ENCODE measurements at regions not wholly inside any gene's neighbourhood (a gene's known extent, or its start where the extent isn't known, plus 50 kb on each side); places are given as distances from the start of the nearest gene placed in this dataset.
"Not testable (repeated sequence)": the region's sequence is repeated elsewhere in the genome, so short reads cannot be mapped to it uniquely, and the experiment has no call there.

DNA sequence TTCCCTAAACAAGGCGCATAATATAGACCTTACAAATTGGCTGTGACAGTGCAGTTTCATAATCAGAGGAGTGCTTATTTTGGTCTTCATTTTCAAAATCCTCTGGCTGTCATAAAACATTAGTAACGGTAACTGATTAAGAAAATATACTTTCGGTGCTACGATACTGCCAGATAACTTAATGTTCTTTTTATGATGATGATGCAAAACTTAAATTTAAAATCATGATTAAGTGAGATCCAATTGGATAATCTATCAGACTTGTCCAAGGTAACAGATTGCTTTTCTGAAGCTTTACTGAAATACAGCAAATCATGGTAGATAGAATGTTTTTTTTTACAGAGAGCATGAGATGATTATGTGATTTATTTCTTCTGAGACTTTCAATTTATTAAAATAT lies 364.2 kb upstream of the CNTN3 start:
- no peak for DNase-seq
- no peaks in the 10 kb centered on the region for H3K9me3 ChIP-seq
- no peaks in the 10 kb centered on the region for H3K36me3 ChIP-seq
- no peak overlapping the region for H3K4me3 ChIP-seq
- no peaks in the 10 kb centered on the region for H3K27me3 ChIP-seq

DNA sequence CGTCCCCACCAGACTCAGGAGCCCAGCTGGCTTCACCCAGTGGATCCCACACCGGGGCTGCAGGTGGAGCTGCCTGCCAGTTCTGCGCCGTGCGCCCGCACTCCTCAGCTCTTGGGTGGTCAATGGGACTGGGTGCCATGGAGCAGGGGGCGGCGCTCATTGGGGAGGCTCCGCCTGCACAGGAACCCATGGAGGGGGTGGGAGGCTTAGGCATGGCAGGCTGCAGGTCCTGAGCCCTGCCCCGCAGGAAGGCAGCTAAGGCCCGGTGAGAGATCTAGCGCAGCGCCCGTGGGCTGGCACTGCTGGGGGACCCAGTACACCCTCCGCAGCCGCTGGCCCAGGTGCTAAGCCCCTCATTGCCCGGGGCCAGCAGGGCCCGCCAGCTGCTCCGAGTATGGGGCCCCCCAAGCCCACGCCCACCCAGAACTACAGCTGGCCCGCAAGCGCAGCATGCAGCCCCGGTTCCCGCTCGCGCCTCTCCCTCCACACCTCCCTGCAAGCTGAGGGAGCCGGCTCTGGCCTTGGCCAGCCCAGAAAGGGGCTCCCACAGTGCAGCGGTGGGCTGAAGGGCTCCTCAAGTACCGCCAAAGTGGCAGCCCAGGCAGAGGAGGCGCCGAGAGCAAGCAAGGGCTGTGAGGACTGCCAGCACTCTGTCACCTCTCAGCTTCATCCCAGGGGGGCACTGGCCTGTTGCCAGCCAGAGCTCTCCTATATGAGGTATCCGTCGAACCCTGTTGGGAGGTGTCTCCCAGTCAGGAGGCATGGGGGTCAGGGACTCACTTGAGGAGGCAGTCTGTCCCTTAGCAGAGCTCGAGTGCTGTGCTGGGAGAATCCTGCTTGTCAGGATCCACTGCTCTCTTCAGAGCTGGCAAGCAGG lies 370.8 kb upstream of the CNTN3 start:
- not testable (repeated sequence) for DNase-seq, H3K27me3 ChIP-seq, H3K36me3 ChIP-seq, H3K4me3 ChIP-seq, H3K9me3 ChIP-seq

DNA sequence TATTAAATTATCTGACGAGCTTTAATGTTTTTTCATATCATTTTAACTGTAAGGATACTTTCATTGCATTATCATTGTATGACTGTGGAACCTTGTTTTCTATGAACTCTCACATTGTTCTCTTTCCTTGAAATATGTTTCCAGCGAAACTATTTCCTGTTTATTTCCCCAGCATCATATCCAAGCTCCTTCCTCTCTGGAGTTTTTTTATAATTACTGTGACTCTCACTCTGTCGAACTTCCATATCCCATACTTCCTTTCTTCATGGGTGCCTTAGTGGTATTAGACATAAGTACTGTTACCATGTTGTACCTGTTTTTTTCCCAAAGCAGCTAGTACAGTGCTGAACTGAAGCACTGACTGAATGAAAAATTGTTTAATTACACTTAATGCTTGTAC lies 373.6 kb upstream of the CNTN3 start:
- DNase-seq: no peak
- no peaks in the 10 kb centered on the region for H3K36me3 ChIP-seq
- no peaks in the 10 kb centered on the region for H3K27me3 ChIP-seq
- no peaks in the 10 kb centered on the region for H3K9me3 ChIP-seq
- no peak overlapping the region for H3K4me3 ChIP-seq

DNA sequence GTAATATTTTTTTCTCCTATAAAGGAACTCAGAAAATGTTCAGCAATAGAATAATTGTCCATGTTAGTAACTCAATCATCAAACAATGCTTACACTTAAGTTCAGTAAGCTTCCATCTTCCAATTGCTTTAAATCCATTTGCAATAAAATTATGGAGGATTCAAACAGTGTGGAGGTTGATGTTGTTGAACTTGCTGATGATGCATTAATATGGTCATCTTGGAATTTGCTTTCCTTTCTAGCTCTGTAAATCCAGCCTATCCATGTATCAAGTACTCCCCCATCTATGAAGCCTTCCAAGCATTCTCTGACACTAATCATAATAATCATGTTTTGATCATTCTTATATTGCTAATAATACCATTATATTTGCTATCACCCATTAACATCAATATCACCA lies 378.4 kb upstream of the CNTN3 start:
- Histone ChIP-seq H3K4me3 (no peak overlapping the region), H3K27me3 (no peaks in the 10 kb centered on the region), H3K36me3 (no peaks in the 10 kb centered on the region), H3K9me3 (no peaks in the 10 kb centered on the region)
- no peak for DNase-seq

DNA sequence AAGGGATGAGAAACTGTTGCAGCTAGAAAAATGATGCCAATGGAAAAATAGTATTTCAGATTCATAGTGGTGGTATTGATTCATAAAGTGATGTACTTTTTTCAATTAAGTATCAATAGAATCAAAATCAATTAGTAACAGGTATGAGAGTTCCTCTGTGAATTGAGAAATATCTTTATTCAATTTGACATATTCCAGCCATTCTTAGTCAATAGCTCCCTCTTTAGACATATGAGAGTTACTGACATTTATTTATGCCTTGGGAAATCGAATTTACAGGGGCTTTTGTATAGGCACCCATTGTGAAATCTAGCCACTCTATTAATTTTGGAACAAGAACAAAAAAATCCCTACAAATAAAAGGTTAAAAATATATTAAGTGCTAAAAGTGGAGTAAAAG lies 386.9 kb upstream of the CNTN3 start:
- H3K9me3 ChIP-seq: no peaks in the 10 kb centered on the region
- DNase-seq: no peak
- no peaks in the 10 kb centered on the region for H3K27me3 ChIP-seq
- no peak overlapping the region for H3K4me3 ChIP-seq
- no peaks in the 10 kb centered on the region for H3K36me3 ChIP-seq

DNA sequence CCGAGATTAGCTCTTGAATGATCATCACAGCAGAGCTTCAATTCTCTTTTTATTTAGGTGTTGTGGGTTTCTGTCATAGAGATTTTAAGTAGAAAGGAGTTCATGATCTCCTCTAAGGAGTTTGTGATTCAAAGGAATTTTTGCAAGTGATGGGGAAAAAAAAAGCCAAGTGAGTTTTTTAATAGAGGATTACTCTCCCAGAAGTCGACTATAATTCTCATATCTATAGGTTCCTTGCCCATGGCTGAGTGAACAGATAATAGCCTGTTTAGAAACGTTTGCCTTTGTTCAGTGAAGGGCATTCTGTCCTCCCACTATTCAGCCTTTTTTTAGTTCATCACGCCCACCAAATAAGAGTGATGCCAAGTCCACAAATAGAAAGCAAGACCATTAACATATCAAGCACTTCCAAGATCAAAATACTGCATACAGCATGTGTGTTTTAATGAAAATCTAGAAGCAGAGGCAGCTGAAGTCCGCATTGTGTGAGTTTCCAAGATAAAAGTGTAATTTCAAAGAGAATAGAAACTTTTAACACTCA lies 398.4 kb upstream of the CNTN3 start:
- H3K9me3 ChIP-seq: no peaks in the 10 kb centered on the region
- no peaks in the 10 kb centered on the region for H3K27me3 ChIP-seq
- no peaks in the 10 kb centered on the region for H3K36me3 ChIP-seq
- DNase-seq: no peak
- no peak overlapping the region for H3K4me3 ChIP-seq

DNA sequence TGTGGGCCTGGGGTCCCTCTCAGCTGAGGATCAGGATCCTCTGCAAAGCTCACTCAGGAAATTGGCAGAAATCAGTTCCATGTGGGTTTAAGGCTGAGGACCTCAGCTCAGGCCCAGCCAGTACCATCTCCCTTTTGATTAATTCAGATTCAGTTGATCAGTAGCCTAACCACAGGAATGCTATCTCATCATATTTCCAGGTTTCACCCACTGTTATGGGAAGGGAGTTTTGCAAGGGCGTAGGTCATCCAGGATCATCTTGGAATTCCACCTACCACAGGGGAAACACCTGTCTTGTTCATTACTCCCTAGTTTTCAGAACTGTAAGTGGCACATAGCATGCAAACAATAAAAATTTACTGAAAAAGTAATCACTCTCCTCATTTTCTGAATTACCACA lies 399.5 kb upstream of the CNTN3 start:
- Histone ChIP-seq H3K36me3 (no peaks in the 10 kb centered on the region), H3K27me3 (no peaks in the 10 kb centered on the region), H3K9me3 (no peaks in the 10 kb centered on the region), H3K4me3 (no peak overlapping the region)
- no peak for DNase-seq

DNA sequence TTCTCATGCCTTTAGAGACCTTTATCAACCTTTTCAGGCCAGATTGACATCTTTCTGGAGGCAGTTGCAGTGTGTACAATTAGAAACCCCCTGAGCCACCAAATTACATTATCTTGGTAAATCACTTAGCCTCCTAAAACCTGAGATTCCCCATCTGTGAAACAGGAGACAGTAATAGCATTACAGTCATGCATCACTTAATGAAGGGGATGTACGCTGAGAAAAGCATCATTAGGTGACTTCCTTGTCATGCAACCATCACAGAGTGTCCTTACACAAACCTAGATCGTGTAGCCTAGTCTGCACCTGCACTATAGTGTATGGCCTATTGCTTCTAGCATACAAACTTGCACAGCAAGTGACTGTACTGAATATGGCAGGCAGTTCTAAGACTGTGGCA lies 400.8 kb upstream of the CNTN3 start:
- Histone ChIP-seq H3K36me3 (no peaks in the 10 kb centered on the region), H3K4me3 (no peak overlapping the region), H3K27me3 (no peaks in the 10 kb centered on the region), H3K9me3 (no peaks in the 10 kb centered on the region)
- DNase-seq: no peak

DNA sequence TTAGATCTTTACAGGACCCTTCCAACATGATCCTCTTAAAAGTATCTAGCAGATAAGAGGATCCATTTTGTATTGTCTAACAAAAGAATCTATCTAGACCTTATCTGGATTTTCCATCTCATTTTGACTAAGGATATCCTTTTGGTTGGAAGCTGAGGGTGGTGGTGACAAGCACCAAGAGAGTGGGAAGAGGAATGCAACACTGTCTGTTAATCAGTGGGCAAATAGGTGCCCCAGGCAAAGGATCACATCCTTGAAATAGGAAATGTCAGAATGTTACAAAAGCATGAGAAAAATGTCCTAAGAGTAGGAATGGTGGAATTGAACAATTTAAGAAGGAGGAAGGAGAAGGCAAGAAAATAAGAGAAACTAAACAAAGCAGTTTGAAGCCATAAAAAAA lies 420.7 kb upstream of the CNTN3 start:
- Histone ChIP-seq H3K9me3 (no peaks in the 10 kb centered on the region), H3K27me3 (no peaks in the 10 kb centered on the region), H3K36me3 (no peaks in the 10 kb centered on the region), H3K4me3 (no peak overlapping the region)
- no peak for DNase-seq

DNA sequence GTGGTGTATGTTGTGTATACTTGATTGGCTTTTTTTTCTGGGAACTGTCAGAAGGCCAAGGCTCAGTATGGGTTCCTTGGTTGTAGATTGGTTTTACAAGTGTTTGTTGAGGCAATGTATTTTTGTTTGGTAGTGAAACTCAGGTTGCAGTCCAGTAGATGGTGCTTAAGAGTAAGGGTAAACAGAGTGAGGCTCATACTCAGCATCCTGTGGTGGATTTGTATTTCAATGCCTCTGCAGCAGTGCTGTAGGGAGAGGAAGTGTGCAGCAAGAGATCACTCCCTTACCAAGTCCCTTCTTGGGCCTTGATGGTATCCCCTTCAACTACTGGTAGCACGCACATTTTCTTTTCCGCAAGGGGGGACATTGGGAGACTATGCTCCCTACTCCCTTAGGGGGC lies 428.5 kb upstream of the CNTN3 start:
- no peaks in the 10 kb centered on the region for H3K36me3 ChIP-seq
- no peaks in the 10 kb centered on the region for H3K27me3 ChIP-seq
- H3K9me3 ChIP-seq: no peaks in the 10 kb centered on the region
- no peak for DNase-seq
- H3K4me3 ChIP-seq: no peak overlapping the region

DNA sequence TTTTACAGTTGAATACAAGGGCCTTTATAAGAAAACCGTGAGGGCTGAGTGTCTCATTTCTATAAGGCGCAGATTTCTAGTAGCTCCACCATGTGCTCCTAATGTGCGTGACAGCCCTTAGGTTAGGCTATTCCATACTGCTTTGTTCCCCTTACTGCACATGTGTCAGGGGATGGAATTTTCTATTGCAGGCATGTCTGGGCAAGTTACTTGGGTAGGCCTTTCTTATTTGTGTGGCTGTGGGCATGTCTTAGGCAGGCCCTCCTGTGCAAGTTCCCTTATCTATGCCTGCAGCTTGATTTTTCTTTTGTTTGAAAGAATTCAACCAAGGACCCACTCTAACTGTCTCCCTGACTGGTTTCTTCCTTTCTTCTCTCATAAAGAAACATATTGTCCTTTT lies 434.2 kb upstream of the CNTN3 start:
- H3K4me3 ChIP-seq: no peak overlapping the region
- H3K36me3 ChIP-seq: no peaks in the 10 kb centered on the region
- no peak for DNase-seq
- no peaks in the 10 kb centered on the region for H3K27me3 ChIP-seq
- no peaks in the 10 kb centered on the region for H3K9me3 ChIP-seq

DNA sequence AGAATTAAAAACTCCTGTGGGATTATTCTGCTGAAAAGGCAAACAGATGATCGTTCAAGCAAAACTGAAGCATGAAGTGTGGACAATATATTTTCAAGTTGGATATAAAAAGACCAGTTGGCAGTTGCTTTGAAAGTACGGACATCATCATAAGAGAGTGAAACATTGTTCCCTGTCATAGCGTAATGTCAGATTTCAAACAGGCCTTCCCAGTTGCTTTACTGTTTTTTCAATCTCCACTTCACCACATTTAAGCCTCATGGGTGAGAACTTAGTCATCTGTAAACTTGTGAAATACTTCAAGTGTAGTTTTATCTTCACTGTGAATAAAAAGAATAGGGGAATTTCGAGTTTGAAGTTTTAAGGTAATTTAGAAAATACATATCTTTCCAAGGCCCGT lies 435.1 kb upstream of the CNTN3 start:
- Histone ChIP-seq H3K9me3 (no peaks in the 10 kb centered on the region), H3K4me3 (no peak overlapping the region), H3K27me3 (no peaks in the 10 kb centered on the region), H3K36me3 (no peaks in the 10 kb centered on the region)
- DNase-seq: no peak

DNA sequence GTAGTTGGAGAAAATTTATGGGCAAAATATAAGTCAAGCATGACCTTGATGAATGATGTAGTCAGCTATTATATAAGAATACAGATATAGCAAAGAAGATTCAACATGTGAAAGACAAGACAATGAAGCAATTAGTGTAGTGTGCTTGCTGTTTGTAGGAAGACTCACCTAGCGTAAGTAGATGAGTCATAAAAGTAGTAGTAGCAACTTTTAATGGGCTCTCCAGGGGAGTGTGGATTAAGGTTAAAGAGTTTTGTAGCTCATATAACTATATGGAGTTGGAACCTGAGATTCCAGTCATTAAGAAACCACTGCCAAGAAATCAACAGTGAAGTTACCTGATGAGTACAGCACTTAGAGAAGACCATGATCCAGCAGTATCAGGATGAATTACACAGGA lies 444.7 kb upstream of the CNTN3 start:
- no peak for DNase-seq
- H3K4me3 ChIP-seq: no peak overlapping the region
- no peaks in the 10 kb centered on the region for H3K27me3 ChIP-seq
- no peaks in the 10 kb centered on the region for H3K36me3 ChIP-seq
- H3K9me3 ChIP-seq: no peaks in the 10 kb centered on the region

DNA sequence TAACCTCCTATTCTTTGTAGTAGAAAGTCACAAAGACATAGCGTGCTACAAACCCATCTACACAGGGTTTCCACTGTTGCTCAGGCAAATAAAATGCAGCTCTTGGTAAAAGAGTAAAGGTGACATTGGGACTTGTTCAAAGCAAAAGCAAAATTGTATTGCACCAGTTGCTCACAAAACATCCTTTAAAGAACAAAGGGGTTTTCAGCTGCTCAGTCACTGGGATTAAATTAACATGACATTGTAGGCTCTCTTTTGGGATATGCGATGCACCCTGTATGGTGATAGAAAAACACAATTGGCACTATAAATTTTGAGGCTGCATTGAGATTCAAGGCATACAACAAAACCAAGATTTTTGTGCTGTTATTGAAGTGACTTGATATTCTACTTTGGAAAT lies 447.3 kb upstream of the CNTN3 start:
- Histone ChIP-seq H3K4me3 (no peak overlapping the region), H3K27me3 (no peaks in the 10 kb centered on the region), H3K9me3 (no peaks in the 10 kb centered on the region), H3K36me3 (no peaks in the 10 kb centered on the region)
- no peak for DNase-seq

DNA sequence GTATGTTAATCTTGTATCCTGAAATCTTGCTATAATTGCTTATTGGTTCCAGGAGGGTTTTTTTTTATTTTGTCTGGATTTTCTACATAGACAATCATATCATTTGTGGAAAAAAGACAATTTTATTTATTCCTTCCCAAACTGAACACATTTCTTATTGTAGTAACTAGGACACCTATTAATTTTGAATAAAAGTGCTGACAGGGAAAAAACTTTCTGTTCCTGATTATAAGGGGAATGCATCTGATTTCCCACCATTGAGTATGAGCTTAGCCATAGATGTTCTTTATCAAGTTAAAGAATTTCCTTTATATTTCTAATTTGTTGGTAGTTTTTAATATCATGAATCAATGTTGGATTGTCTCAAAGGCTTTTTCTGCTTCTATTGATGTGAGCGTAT lies 460.7 kb upstream of the CNTN3 start:
- H3K27me3 ChIP-seq: no peaks in the 10 kb centered on the region
- no peak for DNase-seq
- no peaks in the 10 kb centered on the region for H3K9me3 ChIP-seq
- H3K4me3 ChIP-seq: no peak overlapping the region
- H3K36me3 ChIP-seq: no peaks in the 10 kb centered on the region

DNA sequence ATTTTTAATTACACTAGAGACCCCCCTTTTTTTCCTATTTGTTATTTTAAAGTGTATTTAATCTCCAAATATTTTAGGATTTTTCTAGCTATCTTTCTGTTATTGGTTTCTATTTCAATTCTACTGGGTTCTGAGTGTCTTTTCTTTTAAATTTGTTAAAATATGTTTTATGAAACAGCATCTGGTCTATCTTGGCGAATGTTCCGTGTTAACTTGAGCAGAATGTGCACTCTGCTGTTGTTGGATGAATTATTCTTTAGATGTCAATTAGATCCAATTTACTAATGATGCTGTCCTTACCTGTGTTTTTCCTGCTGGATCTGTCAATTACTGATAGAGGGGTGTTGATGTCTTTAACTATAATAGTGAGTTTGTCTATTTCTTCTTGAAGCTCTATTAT lies 462.0 kb upstream of the CNTN3 start:
- no peaks in the 10 kb centered on the region for H3K36me3 ChIP-seq
- H3K27me3 ChIP-seq: no peaks in the 10 kb centered on the region
- H3K4me3 ChIP-seq: no peak overlapping the region
- no peaks in the 10 kb centered on the region for H3K9me3 ChIP-seq
- no peak for DNase-seq

DNA sequence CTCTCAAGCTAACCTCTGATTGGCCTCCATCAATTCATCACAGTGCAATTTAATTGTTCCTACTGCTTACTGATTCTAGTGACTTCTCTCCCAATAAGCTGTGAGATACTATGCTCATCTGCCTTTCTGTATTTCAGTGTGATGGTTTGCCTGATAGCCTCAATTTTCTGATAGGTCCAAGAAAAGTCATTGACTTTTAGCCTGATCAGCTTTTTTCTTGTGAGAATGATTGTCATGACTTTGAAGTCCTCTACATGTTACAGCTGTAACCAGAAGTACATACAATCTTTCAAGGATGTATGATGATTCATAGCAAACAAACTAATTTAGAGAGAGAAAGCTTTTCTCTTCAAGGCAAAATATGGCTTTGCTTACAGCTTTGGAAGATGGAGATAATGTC lies 463.8 kb upstream of the CNTN3 start:
- Histone ChIP-seq H3K36me3 (no peaks in the 10 kb centered on the region), H3K9me3 (no peaks in the 10 kb centered on the region), H3K27me3 (no peaks in the 10 kb centered on the region), H3K4me3 (no peak overlapping the region)
- DNase-seq: no peak

DNA sequence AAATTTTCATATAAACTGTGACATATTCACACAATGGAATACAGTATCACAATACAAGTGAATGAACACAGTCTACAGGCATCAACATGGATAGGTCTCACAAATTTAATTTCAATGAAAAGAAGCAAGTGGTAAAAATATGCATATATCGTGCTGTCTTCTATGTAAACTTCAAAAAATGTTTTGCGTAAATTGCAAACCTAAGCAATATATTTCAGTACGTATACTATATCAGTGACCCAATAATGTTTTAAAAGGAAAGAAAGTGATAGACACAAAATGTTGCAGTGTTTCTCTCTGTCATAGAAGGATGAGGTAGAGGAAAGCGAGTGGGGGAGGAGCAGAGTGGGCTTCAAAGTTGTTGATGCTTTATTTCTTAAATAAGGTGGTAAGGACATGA lies 468.4 kb upstream of the CNTN3 start:
- no peaks in the 10 kb centered on the region for H3K36me3 ChIP-seq
- H3K9me3 ChIP-seq: no peaks in the 10 kb centered on the region
- no peak overlapping the region for H3K4me3 ChIP-seq
- H3K27me3 ChIP-seq: no peaks in the 10 kb centered on the region
- DNase-seq: no peak

Data from MG63 (cell line).